ENCODE measurements at regions not wholly inside any gene's neighbourhood (a gene's known extent, or its start where the extent isn't known, plus 50 kb on each side); places are given as distances from the start of the nearest gene placed in this dataset.
"Not testable (repeated sequence)": the region's sequence is repeated elsewhere in the genome, so short reads cannot be mapped to it uniquely, and the experiment has no call there.

- Mint-ChIP-seq H3K4me3 (ENCODE audit: low read depth) (no peak overlapping the region), H3K4me1 (ENCODE audit: low read depth) (no peaks in the 10 kb centered on the region), H3K36me3 (ENCODE audit: insufficient read depth) (no peaks in the 10 kb centered on the region), H3K27ac (no peak overlapping the region), H3K27me3 (no peaks in the 10 kb centered on the region), H3K9me3 (ENCODE audit: low read depth) (peaks cover 30% of the 10 kb centered on the region)
- DNase-seq (ENCODE audit: low spot score, unreplicated experiment) = no peak
- TF ChIP-seq CTCF (IDR thresholded peaks at IDR 0.05; ENCODE audit: unreplicated experiment) = no peak
Measured at GRCh38 chr4:36587909-36588472, 306.6 kb downstream of the DTHD1 start.

- no peak overlapping the region for H3K4me3 Mint-ChIP-seq (ENCODE audit: low read depth)
- no peaks in the 10 kb centered on the region for H3K36me3 Mint-ChIP-seq (ENCODE audit: insufficient read depth)
- TF ChIP-seq CTCF (IDR thresholded peaks at IDR 0.05; ENCODE audit: unreplicated experiment) = no peak
- no peaks in the 10 kb centered on the region for H3K27me3 Mint-ChIP-seq
- no peak for DNase-seq (ENCODE audit: low spot score, unreplicated experiment)
- no peaks in the 10 kb centered on the region for H3K4me1 Mint-ChIP-seq (ENCODE audit: low read depth)
- no peak overlapping the region for H3K27ac Mint-ChIP-seq
- peaks cover 30% of the 10 kb centered on the region for H3K9me3 Mint-ChIP-seq (ENCODE audit: low read depth)
Measured at GRCh38 chr4:36590343-36590742, 308.9 kb downstream of the DTHD1 start.

DNA sequence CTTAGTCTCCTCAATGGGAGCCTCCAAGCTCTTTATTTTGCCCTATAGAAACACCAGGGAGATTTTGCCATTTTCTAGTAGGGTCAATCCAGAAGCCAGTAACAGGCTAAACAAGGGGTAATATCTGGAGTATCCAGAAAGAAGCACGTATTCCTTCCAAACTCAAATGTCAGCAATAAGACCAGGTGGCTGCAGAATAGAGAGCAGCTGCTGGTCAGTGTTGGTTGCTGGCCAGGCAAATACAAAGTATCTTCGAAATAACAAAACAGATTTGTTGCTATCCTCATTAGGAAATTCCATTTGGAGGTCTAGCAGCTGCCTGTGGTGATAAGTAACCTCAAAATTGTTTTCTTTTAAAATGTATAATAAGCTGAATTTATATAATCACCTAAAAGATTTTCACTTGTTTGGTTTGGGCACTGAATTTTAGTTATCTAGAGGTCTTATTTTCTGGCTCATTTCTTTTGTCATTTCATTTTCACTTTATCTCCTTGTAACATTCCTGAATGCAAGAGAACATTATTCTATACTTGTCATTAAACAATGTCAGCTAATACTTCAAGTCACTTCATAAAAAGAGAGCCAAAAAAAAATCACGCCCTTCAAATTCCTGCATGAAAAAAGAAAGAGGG, 320.6 kb downstream of the DTHD1 start:
- no peaks in the 10 kb centered on the region for H3K9me3 Mint-ChIP-seq (ENCODE audit: low read depth)
- H3K27ac Mint-ChIP-seq = no peak overlapping the region
- no peak for DNase-seq (ENCODE audit: low spot score, unreplicated experiment)
- H3K36me3 Mint-ChIP-seq (ENCODE audit: insufficient read depth) = no peaks in the 10 kb centered on the region
- no peak overlapping the region for H3K4me3 Mint-ChIP-seq (ENCODE audit: low read depth)
- no peaks in the 10 kb centered on the region for H3K4me1 Mint-ChIP-seq (ENCODE audit: low read depth)
- no peak for TF ChIP-seq CTCF (IDR thresholded peaks at IDR 0.05; ENCODE audit: unreplicated experiment)
- no peaks in the 10 kb centered on the region for H3K27me3 Mint-ChIP-seq

DNA sequence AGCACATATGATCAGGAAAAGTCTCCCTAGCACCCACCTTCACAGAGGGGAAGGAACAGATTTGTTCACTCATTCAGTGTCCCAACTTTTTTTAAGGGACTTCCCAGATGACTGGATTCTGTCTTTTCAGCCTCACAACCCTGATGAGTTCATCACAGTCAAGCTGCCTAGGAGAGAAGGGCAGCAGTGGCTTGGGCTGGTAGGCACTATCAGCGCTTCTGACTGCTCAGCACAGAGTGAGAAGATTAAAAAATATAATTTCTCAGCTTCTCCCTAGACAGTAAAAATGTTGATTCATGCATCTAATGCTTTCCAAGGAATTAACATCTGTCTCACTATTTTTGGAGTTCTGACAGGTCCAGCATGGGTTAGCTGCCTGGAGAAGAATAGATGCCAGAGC, 328.2 kb downstream of the DTHD1 start:
- H3K36me3 Mint-ChIP-seq (ENCODE audit: insufficient read depth) = no peaks in the 10 kb centered on the region
- peaks cover 2% of the 10 kb centered on the region for H3K4me1 Mint-ChIP-seq (ENCODE audit: low read depth)
- TF ChIP-seq CTCF (IDR thresholded peaks at IDR 0.05; ENCODE audit: unreplicated experiment) = no peak
- H3K9me3 Mint-ChIP-seq (ENCODE audit: low read depth) = peaks cover 18% of the 10 kb centered on the region
- no peak for DNase-seq (ENCODE audit: low spot score, unreplicated experiment)
- H3K4me3 Mint-ChIP-seq (ENCODE audit: low read depth) = no peak overlapping the region
- no peaks in the 10 kb centered on the region for H3K27me3 Mint-ChIP-seq
- no peak overlapping the region for H3K27ac Mint-ChIP-seq

GRCh38 chr4:36610628-36611027, 329.2 kb downstream of the DTHD1 start:
- TF ChIP-seq CTCF (IDR thresholded peaks at IDR 0.05; ENCODE audit: unreplicated experiment) = no peak

GRCh38 chr4:36613142-36613541, 331.7 kb downstream of the DTHD1 start:
- peaks cover 18% of the 10 kb centered on the region for H3K9me3 Mint-ChIP-seq (ENCODE audit: low read depth)
- not testable (repeated sequence) for H3K27ac Mint-ChIP-seq; H3K36me3 Mint-ChIP-seq (ENCODE audit: insufficient read depth); H3K4me3 Mint-ChIP-seq (ENCODE audit: low read depth); H3K27me3 Mint-ChIP-seq; DNase-seq (ENCODE audit: low spot score, unreplicated experiment); H3K4me1 Mint-ChIP-seq (ENCODE audit: low read depth)

More at GRCh38 chr4:36610628-36611027, 329.2 kb downstream of the DTHD1 start:
- Mint-ChIP-seq H3K27ac (no peak overlapping the region), H3K9me3 (ENCODE audit: low read depth) (peaks cover 18% of the 10 kb centered on the region), H3K4me3 (ENCODE audit: low read depth) (no peak overlapping the region), H3K27me3 (no peaks in the 10 kb centered on the region), H3K4me1 (ENCODE audit: low read depth) (peaks cover 2% of the 10 kb centered on the region), H3K36me3 (ENCODE audit: insufficient read depth) (no peaks in the 10 kb centered on the region)
- no peak for DNase-seq (ENCODE audit: low spot score, unreplicated experiment)
